SK-N-SH treated with all-trans-retinoic acid at 6 μM for 48 hours (cell line): ENCODE measurements at regions not wholly inside any gene's neighbourhood (a gene's known extent, or its start where the extent isn't known, plus 50 kb on each side); places are given as distances from the start of the nearest gene placed in this dataset.

Source experiments
- ARNTL ChIP-seq: fragments of 450-650 bp; formaldehyde crosslinking; IDR thresholded peaks from 2 replicates; pipeline ENCODE4 v1.5.0; 2020; ENCODE audit warnings: low read depth, mild to moderate bottlenecking, moderate library complexity, borderline replicate concordance
- ISL1 ChIP-seq: fragments of 250-450 bp; sonication (Bioruptor Pico); IDR thresholded peaks from 2 replicates; pipeline ENCODE4 v2.1.2; 2022; ENCODE audit warnings: mild to moderate bottlenecking, moderate library complexity
- OSR1 ChIP-seq: fragments of 250-450 bp; sonication (Bioruptor Pico); IDR thresholded peaks from 2 replicates; pipeline ENCODE4 v1.8.0; 2022; ENCODE audit warnings: moderate library complexity, mild to moderate bottlenecking, inconsistent platforms
- TCF4 ChIP-seq: fragments of 250-450 bp; sonication (Bioruptor Pico); IDR thresholded peaks from 2 replicates; pipeline ENCODE4 v1.8.0; 2021; ENCODE audit warnings: mild to moderate bottlenecking, moderate library complexity, borderline replicate concordance
- TOX ChIP-seq: fragments of 250-450 bp; sonication (Bioruptor Pico); IDR thresholded peaks from 2 replicates; pipeline ENCODE4 v1.8.0; 2021; ENCODE audit warnings: mild to moderate bottlenecking, moderate library complexity, borderline replicate concordance
- ZFP3 ChIP-seq: fragments of 250-450 bp; sonication (Bioruptor Pico); IDR thresholded peaks from 2 replicates; pipeline ENCODE4 v1.5.0; 2020; ENCODE audit warnings: mild to moderate bottlenecking, moderate library complexity
- ZFP30 ChIP-seq: fragments of 450-650 bp; formaldehyde crosslinking; IDR thresholded peaks from 2 replicates; pipeline ENCODE4 v1.5.0; 2022; ENCODE audit warnings: mild to moderate bottlenecking, moderate library complexity
- TF ChIP-seq, protein P1 (sequence below): fragments of 250-450 bp; sonication (Bioruptor Pico); IDR thresholded peaks from 2 replicates; pipeline ENCODE4 v1.5.1; 2021; ENCODE audit warnings: mild to moderate bottlenecking, moderate library complexity

DNA sequence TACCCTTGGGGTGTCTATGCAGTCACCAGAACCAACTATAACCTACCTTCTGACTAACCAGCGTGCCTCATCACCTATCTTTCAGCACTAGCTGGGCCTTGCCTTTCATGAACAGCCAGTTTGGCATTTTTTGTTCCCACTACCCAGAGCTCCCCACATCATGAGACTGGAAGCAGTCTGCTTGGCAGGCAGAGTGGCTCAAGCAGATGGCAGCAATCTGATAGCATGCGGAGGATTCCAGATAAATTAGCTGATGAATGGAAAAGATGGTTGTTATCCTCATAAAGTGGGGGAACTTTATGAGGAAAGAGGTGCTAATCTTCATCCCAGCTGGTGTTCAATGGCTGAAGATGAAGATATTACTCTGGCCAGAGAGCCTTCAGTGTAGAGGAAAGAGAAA, 243.2 kb upstream of the EDA2R start:
- TF ChIP-seq TOX (CRISPR knock-in tag) (no peak), ZFP30 (CRISPR knock-in tag) (no peak), OSR1 (CRISPR knock-in tag) (no peak), ISL1 (CRISPR knock-in tag) (no peak), TCF4 (CRISPR knock-in tag) (no peak), ARNTL (no peak), ZFP3 (CRISPR knock-in tag) (no peak)
- TF ChIP-seq, protein P1, sequence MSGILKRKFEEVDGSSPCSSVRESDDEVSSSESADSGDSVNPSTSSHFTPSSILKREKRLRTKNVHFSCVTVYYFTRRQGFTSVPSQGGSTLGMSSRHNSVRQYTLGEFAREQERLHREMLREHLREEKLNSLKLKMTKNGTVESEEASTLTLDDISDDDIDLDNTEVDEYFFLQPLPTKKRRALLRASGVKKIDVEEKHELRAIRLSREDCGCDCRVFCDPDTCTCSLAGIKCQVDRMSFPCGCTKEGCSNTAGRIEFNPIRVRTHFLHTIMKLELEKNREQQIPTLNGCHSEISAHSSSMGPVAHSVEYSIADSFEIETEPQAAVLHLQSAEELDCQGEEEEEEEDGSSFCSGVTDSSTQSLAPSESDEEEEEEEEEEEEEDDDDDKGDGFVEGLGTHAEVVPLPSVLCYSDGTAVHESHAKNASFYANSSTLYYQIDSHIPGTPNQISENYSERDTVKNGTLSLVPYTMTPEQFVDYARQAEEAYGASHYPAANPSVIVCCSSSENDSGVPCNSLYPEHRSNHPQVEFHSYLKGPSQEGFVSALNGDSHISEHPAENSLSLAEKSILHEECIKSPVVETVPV (CRISPR knock-in tag): no peak
